Vagina (tissue), 2 donors: ENCODE measurements at regions not wholly inside any gene's neighbourhood (a gene's known extent, or its start where the extent isn't known, plus 50 kb on each side); places are given as distances from the start of the nearest gene placed in this dataset.

ENCODE experiments used
- DNase-seq, 2 donors: peaks; one replicate each; pipeline ENCODE4 v3.0.0-alpha.2; 2017; ENCODE audit errors: extremely low spot score in 2 of 2
- H3K27ac ChIP-seq: fragments of 200-600 bp; sonication (generic); one replicate; pipeline ENCODE4 v1.5.1; 2019
- H3K27me3 ChIP-seq: fragments of 200-600 bp; sonication (generic); one replicate; pipeline ENCODE4 v1.5.1; 2019
- H3K36me3 ChIP-seq, 2 donors: fragments of 200-600 bp; sonication (generic); one replicate each; pipeline ENCODE4 v1.5.1; 2017 to 2019
- H3K4me1 ChIP-seq: fragments of 200-600 bp; sonication (generic); one replicate; pipeline ENCODE4 v1.5.1; 2019
- H3K4me3 ChIP-seq, 2 donors: fragments of 200-600 bp; sonication (generic); 1 replicate in 1 of 2; 2 replicates in 1 of 2; pipeline ENCODE4 v1.5.1; 2016 to 2019
- H3K9me3 ChIP-seq: fragments of 200-600 bp; sonication (generic); one replicate; pipeline ENCODE4 v1.5.1; 2019
- POLR2A ChIP-seq, 2 donors: fragments of 450-650 bp; IDR thresholded peaks; one replicate each; pipeline ENCODE4 v1.6.1; 2017; ENCODE audit warnings: antibody characterized with exemption in 2 of 2, mild to moderate bottlenecking in 2 of 2, moderate library complexity in 2 of 2
- POLR2AphosphoS5 ChIP-seq, 2 donors: sonication (generic); formaldehyde crosslinking; IDR thresholded peaks; one replicate each; pipeline ENCODE4 v1.9.0; 2017; ENCODE audit warnings: antibody characterized with exemption in 2 of 2, mild to moderate bottlenecking in 2 of 2, low read depth in 1 of 2; ENCODE audit not compliant: insufficient read depth in 1 of 2
- intact Hi-C: fragments of 100-400 bp; cut with DNase I; formaldehyde crosslinking; loops from one replicate; pipeline ENCODE4 v1.15.1; 2023
- TF ChIP-seq, protein P1 (sequence below), 3 experiments: fragments of 450-650 bp in 2 of 3; fragments of 200-600 bp in 1 of 3; sonication (generic) in 1 of 3; IDR thresholded peaks; one replicate each; pipeline ENCODE4 v1.5.1; 2017 to 2019; ENCODE audit warnings: antibody characterized with exemption in 3 of 3, mild to moderate bottlenecking in 2 of 3, moderate library complexity in 2 of 3

DNA sequence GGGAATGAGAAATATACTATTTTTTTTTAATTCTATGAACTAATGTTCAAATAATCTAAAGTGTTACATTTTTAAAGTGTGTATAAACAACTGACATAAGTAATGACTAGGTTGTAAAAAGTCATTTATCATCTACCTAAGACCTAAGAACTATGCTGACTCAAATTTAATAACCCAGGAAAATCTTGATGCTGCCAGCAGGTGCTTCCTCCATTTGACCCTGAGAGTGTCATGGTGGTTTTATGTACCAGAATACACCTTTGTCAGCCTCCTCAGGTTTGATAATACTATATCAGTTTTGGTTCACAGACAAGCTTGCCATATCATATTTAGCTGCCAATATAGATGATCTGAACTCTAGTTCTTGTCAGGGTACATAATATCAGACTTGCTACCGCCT, 1151.2 kb downstream of the PCDH17 start:
- no peak overlapping the region for H3K4me3 ChIP-seq
- H3K4me1 ChIP-seq = no peaks in the 10 kb centered on the region
- no peak for DNase-seq
- H3K9me3 ChIP-seq = no peaks in the 10 kb centered on the region
- TF ChIP-seq POLR2AphosphoS5 (IDR thresholded peaks at IDR 0.05; ENCODE audit: insufficient read depth in 1 of 2, low read depth in 1 of 2) (no peak), POLR2A (IDR thresholded peaks at IDR 0.05) (no peak)
- TF ChIP-seq, protein P1, sequence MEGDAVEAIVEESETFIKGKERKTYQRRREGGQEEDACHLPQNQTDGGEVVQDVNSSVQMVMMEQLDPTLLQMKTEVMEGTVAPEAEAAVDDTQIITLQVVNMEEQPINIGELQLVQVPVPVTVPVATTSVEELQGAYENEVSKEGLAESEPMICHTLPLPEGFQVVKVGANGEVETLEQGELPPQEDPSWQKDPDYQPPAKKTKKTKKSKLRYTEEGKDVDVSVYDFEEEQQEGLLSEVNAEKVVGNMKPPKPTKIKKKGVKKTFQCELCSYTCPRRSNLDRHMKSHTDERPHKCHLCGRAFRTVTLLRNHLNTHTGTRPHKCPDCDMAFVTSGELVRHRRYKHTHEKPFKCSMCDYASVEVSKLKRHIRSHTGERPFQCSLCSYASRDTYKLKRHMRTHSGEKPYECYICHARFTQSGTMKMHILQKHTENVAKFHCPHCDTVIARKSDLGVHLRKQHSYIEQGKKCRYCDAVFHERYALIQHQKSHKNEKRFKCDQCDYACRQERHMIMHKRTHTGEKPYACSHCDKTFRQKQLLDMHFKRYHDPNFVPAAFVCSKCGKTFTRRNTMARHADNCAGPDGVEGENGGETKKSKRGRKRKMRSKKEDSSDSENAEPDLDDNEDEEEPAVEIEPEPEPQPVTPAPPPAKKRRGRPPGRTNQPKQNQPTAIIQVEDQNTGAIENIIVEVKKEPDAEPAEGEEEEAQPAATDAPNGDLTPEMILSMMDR (IDR thresholded peaks at IDR 0.05) = no peak
- H3K27ac ChIP-seq = no peak overlapping the region
- H3K27me3 ChIP-seq = no peaks in the 10 kb centered on the region
- intact Hi-C loops = no loop called here
- no peaks in the 10 kb centered on the region for H3K36me3 ChIP-seq

DNA sequence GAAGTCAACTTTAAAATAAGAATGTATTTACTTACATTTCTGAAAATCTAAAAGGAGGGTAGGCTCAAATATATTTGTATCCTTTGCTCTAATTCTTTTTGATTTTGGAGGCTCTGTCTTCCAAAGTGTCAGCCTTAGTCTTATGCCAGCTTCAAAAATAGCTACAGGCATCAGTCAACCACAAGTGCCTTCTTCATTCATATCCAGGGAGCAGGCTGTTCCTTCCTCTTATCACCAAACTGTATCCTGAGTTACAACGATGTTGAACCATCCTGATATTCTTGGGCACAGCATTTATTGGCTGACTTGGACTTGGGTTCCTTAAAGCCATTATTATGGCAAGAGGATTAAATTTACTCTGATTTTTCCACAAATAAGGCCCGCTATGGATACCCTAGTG, 1161.3 kb downstream of the PCDH17 start:
- H3K9me3 ChIP-seq = no peaks in the 10 kb centered on the region
- TF ChIP-seq, protein P1 (IDR thresholded peaks at IDR 0.05) = no peak
- TF ChIP-seq POLR2AphosphoS5 (IDR thresholded peaks at IDR 0.05; ENCODE audit: insufficient read depth in 1 of 2, low read depth in 1 of 2) (no peak), POLR2A (IDR thresholded peaks at IDR 0.05) (no peak)
- intact Hi-C loops = no loop called here

DNA sequence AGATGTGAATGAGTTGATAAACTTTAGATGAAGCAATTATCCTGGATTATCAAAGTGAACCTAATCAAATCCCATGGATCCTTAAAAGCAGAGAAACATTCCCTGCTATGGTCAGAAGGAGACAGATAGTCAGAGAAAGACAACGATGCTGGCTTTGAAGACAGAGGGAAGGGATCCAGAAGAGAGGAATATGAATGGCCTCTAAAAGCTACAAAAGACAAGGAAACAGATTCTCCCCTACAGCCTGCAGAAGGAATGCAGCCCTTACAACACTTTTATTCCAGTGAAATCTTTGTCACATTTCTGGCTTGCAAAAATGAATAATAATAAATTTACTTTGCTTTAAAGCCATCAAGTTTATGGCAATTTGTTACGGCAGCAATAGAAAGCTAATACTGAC, 1164.2 kb downstream of the PCDH17 start:
- no peak for DNase-seq
- intact Hi-C loops = no loop called here
- H3K4me1 ChIP-seq = no peaks in the 10 kb centered on the region
- no peak overlapping the region for H3K4me3 ChIP-seq
- no peaks in the 10 kb centered on the region for H3K36me3 ChIP-seq
- no peaks in the 10 kb centered on the region for H3K9me3 ChIP-seq
- H3K27ac ChIP-seq = no peak overlapping the region
- H3K27me3 ChIP-seq = no peaks in the 10 kb centered on the region
- TF ChIP-seq POLR2A (IDR thresholded peaks at IDR 0.05) (no peak), POLR2AphosphoS5 (IDR thresholded peaks at IDR 0.05; ENCODE audit: insufficient read depth in 1 of 2, low read depth in 1 of 2) (no peak)

More for the DNA sequence above, 1161.3 kb downstream of the PCDH17 start:
- no peaks in the 10 kb centered on the region for H3K4me1 ChIP-seq
- DNase-seq = no peak
- H3K36me3 ChIP-seq = no peaks in the 10 kb centered on the region
- H3K27ac ChIP-seq = no peak overlapping the region
- H3K27me3 ChIP-seq = no peaks in the 10 kb centered on the region
- no peak overlapping the region for H3K4me3 ChIP-seq

DNA sequence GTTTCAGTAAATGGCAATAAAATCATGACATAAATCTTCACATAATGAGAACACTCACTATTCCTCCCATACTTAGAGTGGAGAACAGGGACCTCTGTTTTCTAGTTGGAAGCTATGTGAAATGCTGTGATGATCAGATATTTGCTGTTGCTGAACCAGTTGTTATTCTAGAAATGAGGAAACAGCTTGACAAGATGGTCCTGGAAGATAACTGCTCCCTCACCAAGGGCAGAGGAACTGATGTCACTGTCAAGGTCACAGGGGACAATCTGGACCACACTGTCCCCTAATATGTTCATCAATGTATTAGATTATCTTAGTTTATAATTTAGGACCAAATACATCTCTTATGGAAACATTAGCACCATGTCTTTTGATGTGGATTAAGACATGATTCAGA, 1173.3 kb downstream of the PCDH17 start:
- Histone ChIP-seq H3K4me1 (no peaks in the 10 kb centered on the region), H3K27me3 (no peaks in the 10 kb centered on the region), H3K36me3 (no peaks in the 10 kb centered on the region), H3K27ac (no peak overlapping the region), H3K9me3 (no peaks in the 10 kb centered on the region), H3K4me3 (no peak overlapping the region)
- DNase-seq = no peak
- intact Hi-C loops = no loop called here
- TF ChIP-seq POLR2AphosphoS5 (IDR thresholded peaks at IDR 0.05; ENCODE audit: insufficient read depth in 1 of 2, low read depth in 1 of 2) (no peak), POLR2A (IDR thresholded peaks at IDR 0.05) (no peak)
- TF ChIP-seq, protein P1 (IDR thresholded peaks at IDR 0.05) = no peak

DNA sequence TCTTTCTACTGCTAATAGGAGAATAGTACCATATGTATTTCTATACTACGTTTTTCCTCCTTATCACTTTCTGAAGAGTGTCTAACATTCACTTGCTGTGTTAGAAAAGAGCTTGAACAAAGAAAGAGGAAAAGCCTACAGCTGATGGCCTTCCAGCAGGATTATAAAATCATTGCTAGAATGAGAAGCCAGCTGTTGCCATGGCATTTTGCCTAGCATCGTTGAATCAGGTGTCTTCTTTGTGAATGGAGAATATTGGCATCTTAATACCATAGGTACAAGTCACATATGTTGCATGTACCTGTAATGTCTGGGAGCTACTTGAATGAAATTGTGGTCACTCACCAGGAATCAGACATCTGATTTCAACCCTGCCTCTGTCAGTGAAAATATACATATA, 1174.9 kb downstream of the PCDH17 start:
- Histone ChIP-seq H3K4me1 (no peaks in the 10 kb centered on the region), H3K27ac (no peak overlapping the region), H3K36me3 (no peaks in the 10 kb centered on the region), H3K4me3 (no peak overlapping the region), H3K27me3 (no peaks in the 10 kb centered on the region), H3K9me3 (no peaks in the 10 kb centered on the region)
- TF ChIP-seq POLR2A (IDR thresholded peaks at IDR 0.05) = no peak
- TF ChIP-seq, protein P1 (IDR thresholded peaks at IDR 0.05) = no peak
- no peak for TF ChIP-seq POLR2AphosphoS5 (IDR thresholded peaks at IDR 0.05; ENCODE audit: insufficient read depth in 1 of 2, low read depth in 1 of 2)
- intact Hi-C loops = no loop called here
- DNase-seq = no peak
